ENCODE measurements at regions not wholly inside any gene's neighbourhood (a gene's known extent, or its start where the extent isn't known, plus 50 kb on each side); places are given as distances from the start of the nearest gene placed in this dataset.

DNA sequence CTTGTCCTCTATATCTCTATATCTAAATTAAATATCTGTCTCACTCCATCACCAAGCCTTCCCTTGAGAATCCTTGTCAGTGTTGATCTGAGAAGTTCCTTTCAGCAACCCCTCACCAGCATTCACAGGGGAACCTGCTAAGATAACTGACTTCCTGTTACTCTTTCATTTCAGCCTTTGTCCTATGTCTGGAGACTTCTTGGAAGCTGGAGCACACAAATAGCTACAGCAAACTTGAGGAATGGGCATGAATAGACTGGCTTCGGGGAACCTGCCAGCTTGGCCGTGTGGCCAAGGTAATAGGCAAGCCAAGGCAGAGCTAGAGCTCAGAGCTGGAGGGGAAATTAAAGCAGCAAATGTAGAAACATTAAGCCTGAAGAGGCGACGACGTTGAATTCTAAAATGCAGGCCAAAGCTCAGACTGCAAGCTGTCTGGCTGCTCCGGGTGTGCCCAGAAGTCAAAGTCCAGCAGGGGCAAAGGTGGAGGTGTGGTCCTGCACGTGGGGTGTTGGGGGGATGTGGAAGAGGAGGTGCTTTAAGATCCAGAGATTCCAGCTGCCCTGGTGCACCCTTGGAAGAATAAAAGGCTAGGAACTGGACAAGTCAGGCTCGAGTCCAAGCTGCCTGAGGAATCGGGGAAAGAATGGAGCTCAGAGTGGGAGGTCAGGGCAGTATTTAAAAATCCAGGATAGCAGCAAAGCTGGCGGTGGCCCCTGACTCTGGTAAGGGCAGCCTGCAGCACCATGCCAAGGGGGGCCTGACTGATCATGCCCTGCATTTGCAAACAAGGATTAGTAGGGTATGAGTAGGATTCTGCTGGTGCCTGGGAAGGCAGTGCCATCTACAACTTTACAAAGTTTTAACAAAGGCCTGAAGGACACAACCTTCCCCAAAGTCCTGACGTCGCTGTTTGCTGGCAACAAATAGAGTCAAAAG is 185.0 kb upstream of the SGK1 start:
- Histone ChIP-seq H3K27me3 (no peaks in the 10 kb centered on the region), H3K36me3 (replicated peaks in 1 of 2) (no peaks in the 10 kb centered on the region), H3K4me3 (no peak overlapping the region), H3K4me1 (replicated peaks in 1 of 2) (no peaks in the 10 kb centered on the region), H3K9me3 (replicated peaks in 1 of 3) (no peaks in the 10 kb centered on the region), H3K27ac (no peak overlapping the region)
- WGBS, 4 donors, result 74 to 84% (median 83%) methylated on average over 12 of the region's 12 CpGs
- intact Hi-C loops (cut with DNase I), result no loop called here
- DNase-seq, result no peak
- TF ChIP-seq POLR2A (IDR thresholded peaks at IDR 0.05) (no peak), CTCF (IDR thresholded peaks at IDR 0.05) (no peak)

DNA sequence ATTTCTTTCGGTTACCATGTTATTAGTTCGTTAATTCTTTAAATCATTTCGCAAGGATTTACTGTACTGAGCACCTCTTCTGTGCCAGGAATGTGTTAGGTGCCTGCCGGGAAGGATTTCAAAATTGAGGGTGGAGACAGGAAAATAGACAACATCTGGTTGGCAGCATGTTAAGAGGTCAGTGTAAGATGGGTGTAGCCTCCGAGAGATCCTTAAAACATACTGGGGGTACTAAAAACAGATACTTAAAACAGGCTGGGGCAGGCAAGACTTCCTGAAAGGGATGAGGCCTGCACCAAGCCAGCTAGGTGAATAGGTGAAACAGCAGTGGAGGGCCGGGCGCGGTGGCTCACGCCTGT is 178.0 kb upstream of the SGK1 start:
- 77 to 84% (median 80%) methylated on average over 5 to 9 of the region's 9 CpGs for WGBS, 4 donors
- no peaks in the 10 kb centered on the region for H3K9me3 ChIP-seq (replicated peaks in 1 of 3)
- TF ChIP-seq POLR2A (IDR thresholded peaks at IDR 0.05), result no peak
- TF ChIP-seq CTCF (IDR thresholded peaks at IDR 0.05), result no peak

DNA sequence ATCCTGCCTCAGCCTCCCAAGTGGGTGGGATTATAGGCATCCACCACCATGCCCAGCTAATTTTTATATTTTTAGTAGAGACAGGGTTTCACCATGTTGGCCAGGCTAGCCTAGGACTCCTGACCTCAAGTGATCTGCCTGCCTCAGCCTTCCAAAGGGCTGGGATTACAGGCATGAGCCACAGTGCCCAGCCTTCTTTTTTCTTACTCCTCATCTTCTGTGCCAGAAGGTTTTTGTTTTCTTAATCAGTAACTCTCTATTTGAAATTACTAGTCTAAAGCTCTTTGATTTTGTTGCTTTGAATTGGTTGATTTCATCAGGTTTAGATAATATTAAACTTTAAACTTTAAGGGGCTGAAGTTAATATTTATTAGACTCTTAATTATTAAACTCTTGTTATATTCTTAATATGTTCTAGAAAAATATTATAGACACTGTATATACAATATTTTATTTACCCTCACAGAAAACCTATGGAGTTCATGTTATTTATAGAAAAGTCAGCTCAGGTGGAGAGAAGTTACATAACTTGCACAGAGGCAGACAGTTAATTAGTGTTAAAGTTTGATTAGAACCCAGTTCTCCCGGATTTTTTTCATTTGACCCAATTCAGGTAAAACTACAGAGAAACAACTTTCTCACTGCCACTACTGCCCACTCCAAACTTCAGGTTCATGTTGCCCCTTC is 177.4 kb upstream of the SGK1 start:
- H3K9me3 ChIP-seq (replicated peaks in 1 of 3), result no peaks in the 10 kb centered on the region
- WGBS, 4 donors, result 73 to 91% (median 83%) methylated on average over 1 of the region's 1 CpG
- TF ChIP-seq POLR2A (IDR thresholded peaks at IDR 0.05) (no peak), CTCF (IDR thresholded peaks at IDR 0.05) (no peak)
- no peak for DNase-seq
- no peaks in the 10 kb centered on the region for H3K36me3 ChIP-seq (replicated peaks in 1 of 2)
- intact Hi-C loops (cut with DNase I), result no loop called here
- no peaks in the 10 kb centered on the region for H3K27me3 ChIP-seq
- H3K27ac ChIP-seq, result no peak overlapping the region
- H3K4me3 ChIP-seq, result no peak overlapping the region
- H3K4me1 ChIP-seq (replicated peaks in 1 of 2), result no peaks in the 10 kb centered on the region

More for the DNA sequence above, 178.0 kb upstream of the SGK1 start:
- Histone ChIP-seq H3K4me3 (no peak overlapping the region), H3K27ac (no peak overlapping the region), H3K27me3 (no peaks in the 10 kb centered on the region), H3K4me1 (replicated peaks in 1 of 2) (no peaks in the 10 kb centered on the region), H3K36me3 (replicated peaks in 1 of 2) (no peaks in the 10 kb centered on the region)
- intact Hi-C loops (cut with DNase I), result no loop called here
- DNase-seq, result no peak

- Histone ChIP-seq H3K27me3 (no peaks in the 10 kb centered on the region), H3K36me3 (replicated peaks in 1 of 2) (no peaks in the 10 kb centered on the region), H3K9me3 (replicated peaks in 1 of 3) (no peaks in the 10 kb centered on the region), H3K4me1 (replicated peaks in 1 of 2) (no peaks in the 10 kb centered on the region), H3K4me3 (no peak overlapping the region), H3K27ac (no peak overlapping the region)
- DNase-seq, result no peak
- no peak for TF ChIP-seq POLR2A (IDR thresholded peaks at IDR 0.05)
- no peak for TF ChIP-seq CTCF (IDR thresholded peaks at IDR 0.05)
- intact Hi-C loops (cut with DNase I), result no loop called here
- WGBS, 4 donors, result 84% methylated on average over 3 of the region's 3 CpGs
These were observed 175.9 kb upstream of the SGK1 start for GRCh38 chr6:134493789-134494188.

All from adrenal gland (tissue), 9 donors.